HEK293 (cell line): ENCODE measurements at regions not wholly inside any gene's neighbourhood (a gene's known extent, or its start where the extent isn't known, plus 50 kb on each side); places are given as distances from the start of the nearest gene placed in this dataset.

Experiments used
- TCF7L2 ChIP-seq: IDR thresholded peaks from 2 replicates; pipeline ENCODE4 v1.6.1; 2011; ENCODE audit warnings: low read depth, mild to moderate bottlenecking, inconsistent platforms, low read length, moderate library complexity, borderline replicate concordance
- ZFP41 ChIP-seq: fragments of 450-650 bp; formaldehyde crosslinking; IDR thresholded peaks from 2 replicates; pipeline ENCODE4 v1.5.1; 2016; ENCODE audit warnings: missing biosample characterization, missing genetic modification characterization, borderline replicate concordance
- ZNF121 ChIP-seq: fragments of 450-650 bp; formaldehyde crosslinking; IDR thresholded peaks from 2 replicates; pipeline ENCODE4 v1.5.1; 2016; ENCODE audit warnings: missing biosample characterization, missing genetic modification characterization
- ZNF157 ChIP-seq: fragments of 450-650 bp; formaldehyde crosslinking; IDR thresholded peaks from 2 replicates; pipeline ENCODE4 v1.5.1; 2016; ENCODE audit warnings: missing biosample characterization, missing genetic modification characterization
- ZNF292 ChIP-seq: fragments of 450-650 bp; formaldehyde crosslinking; IDR thresholded peaks from 2 replicates; pipeline ENCODE4 v1.5.1; 2016; ENCODE audit warnings: low read depth, missing biosample characterization, missing genetic modification characterization, borderline replicate concordance
- ZNF37A ChIP-seq: fragments of 450-650 bp; IDR thresholded peaks from 2 replicates; pipeline ENCODE4 v1.5.1; 2018; ENCODE audit warnings: missing biosample characterization, missing genetic modification characterization
- ZNF548 ChIP-seq: fragments of 450-650 bp; formaldehyde crosslinking; IDR thresholded peaks from 2 replicates; pipeline ENCODE4 v1.5.1; 2016; ENCODE audit warnings: missing biosample characterization, missing genetic modification characterization
- ZNF585B ChIP-seq: fragments of 450-650 bp; formaldehyde crosslinking; IDR thresholded peaks from 2 replicates; pipeline ENCODE4 v1.5.1; 2016; ENCODE audit warnings: missing biosample characterization, missing genetic modification characterization
- ZNF830 ChIP-seq: fragments of 450-650 bp; IDR thresholded peaks from 2 replicates; pipeline ENCODE4 v1.5.0; 2018; ENCODE audit warnings: missing biosample characterization, missing genetic modification characterization, low read depth, mild to moderate bottlenecking, moderate library complexity
- ZNF837 ChIP-seq: fragments of 450-650 bp; formaldehyde crosslinking; IDR thresholded peaks from 2 replicates; pipeline ENCODE4 v1.5.1; 2016; ENCODE audit warnings: missing biosample characterization, missing genetic modification characterization
- TF ChIP-seq, protein P1 (sequence below): fragments of 450-650 bp; formaldehyde crosslinking; IDR thresholded peaks from 2 replicates; pipeline ENCODE4 v1.5.1; 2016; ENCODE audit warnings: missing biosample characterization, missing genetic modification characterization
- TF ChIP-seq, protein P2 (sequence below): sonication (generic); formaldehyde crosslinking; IDR thresholded peaks from 2 replicates; pipeline ENCODE4 v1.8.1; 2022; ENCODE audit warnings: mild to moderate bottlenecking, moderate library complexity, missing genetic modification reagents
- TF ChIP-seq, protein P3 (sequence below): fragments of 450-650 bp; formaldehyde crosslinking; IDR thresholded peaks from 2 replicates; pipeline ENCODE4 v1.5.1; 2016; ENCODE audit warnings: missing biosample characterization, missing genetic modification characterization

DNA sequence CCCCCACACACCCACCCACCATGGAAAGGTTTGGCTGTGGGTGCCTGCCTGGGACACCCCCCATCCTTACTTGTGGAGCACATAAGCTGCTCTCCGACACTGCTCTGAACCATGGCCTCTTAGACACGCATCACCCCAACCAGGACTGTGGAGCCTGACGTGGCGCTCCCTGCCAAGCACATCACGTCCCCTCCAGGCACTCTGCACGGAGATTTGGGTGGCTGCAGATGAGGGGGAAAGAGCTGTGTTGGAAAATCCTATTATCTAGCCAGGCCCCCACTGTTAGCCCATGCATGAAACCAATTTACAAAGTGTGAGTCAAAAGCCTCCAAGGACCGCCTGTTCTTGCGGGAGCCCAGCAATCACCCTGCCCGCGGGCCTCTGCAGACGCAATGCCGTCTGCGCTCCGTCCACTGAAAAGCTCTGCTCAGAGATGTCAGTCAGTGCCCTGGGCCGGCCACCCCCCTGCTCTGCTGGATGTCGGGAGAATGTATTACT lies 163.4 kb upstream of the NECTIN1 start:
- TF ChIP-seq ZNF837 (tag by site-specific recombination): no peak
- TF ChIP-seq ZFP41: no peak
- TF ChIP-seq, protein P1, sequence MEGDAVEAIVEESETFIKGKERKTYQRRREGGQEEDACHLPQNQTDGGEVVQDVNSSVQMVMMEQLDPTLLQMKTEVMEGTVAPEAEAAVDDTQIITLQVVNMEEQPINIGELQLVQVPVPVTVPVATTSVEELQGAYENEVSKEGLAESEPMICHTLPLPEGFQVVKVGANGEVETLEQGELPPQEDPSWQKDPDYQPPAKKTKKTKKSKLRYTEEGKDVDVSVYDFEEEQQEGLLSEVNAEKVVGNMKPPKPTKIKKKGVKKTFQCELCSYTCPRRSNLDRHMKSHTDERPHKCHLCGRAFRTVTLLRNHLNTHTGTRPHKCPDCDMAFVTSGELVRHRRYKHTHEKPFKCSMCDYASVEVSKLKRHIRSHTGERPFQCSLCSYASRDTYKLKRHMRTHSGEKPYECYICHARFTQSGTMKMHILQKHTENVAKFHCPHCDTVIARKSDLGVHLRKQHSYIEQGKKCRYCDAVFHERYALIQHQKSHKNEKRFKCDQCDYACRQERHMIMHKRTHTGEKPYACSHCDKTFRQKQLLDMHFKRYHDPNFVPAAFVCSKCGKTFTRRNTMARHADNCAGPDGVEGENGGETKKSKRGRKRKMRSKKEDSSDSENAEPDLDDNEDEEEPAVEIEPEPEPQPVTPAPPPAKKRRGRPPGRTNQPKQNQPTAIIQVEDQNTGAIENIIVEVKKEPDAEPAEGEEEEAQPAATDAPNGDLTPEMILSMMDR: no peak
- TF ChIP-seq ZNF292 (tag by site-specific recombination): no peak
- no peak for TF ChIP-seq ZNF37A (tag by site-specific recombination)
- no peak for TF ChIP-seq TCF7L2
- TF ChIP-seq, protein P2, sequence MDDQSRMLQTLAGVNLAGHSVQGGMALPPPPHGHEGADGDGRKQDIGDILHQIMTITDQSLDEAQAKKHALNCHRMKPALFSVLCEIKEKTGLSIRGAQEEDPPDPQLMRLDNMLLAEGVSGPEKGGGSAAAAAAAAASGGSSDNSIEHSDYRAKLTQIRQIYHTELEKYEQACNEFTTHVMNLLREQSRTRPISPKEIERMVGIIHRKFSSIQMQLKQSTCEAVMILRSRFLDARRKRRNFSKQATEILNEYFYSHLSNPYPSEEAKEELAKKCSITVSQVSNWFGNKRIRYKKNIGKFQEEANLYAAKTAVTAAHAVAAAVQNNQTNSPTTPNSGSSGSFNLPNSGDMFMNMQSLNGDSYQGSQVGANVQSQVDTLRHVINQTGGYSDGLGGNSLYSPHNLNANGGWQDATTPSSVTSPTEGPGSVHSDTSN (CRISPR knock-in tag): no peak
- no peak for TF ChIP-seq ZNF585B (tag by site-specific recombination)
- TF ChIP-seq ZNF548 (tag by site-specific recombination): no peak
- TF ChIP-seq ZNF121 (tag by site-specific recombination): no peak
- no peak for TF ChIP-seq ZNF157 (tag by site-specific recombination)
- TF ChIP-seq, protein P3, sequence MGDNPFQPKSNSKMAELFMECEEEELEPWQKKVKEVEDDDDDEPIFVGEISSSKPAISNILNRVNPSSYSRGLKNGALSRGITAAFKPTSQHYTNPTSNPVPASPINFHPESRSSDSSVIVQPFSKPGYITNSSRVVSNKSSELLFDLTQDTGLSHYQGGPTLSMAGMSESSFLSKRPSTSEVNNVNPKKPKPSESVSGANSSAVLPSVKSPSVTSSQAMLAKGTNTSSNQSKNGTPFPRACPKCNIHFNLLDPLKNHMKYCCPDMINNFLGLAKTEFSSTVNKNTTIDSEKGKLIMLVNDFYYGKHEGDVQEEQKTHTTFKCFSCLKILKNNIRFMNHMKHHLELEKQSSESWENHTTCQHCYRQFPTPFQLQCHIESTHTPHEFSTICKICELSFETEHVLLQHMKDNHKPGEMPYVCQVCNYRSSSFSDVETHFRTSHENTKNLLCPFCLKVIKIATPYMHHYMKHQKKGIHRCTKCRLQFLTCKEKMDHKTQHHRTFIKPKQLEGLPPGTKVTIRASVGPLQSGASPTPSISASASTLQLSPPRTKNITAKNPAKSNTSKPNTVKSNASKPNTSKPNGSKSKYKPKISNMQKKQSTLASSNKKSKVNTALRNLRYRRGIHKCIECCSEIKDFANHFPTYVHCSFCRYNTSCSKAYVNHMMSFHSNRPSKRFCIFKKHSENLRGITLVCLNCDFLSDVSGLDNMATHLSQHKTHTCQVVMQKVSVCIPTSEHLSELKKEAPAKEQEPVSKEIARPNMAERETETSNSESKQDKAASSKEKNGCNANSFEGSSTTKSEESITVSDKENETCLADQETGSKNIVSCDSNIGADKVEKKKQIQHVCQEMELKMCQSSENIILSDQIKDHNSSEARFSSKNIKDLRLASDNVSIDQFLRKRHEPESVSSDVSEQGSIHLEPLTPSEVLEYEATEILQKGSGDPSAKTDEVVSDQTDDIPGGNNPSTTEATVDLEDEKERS (tag by site-specific recombination): no peak
- TF ChIP-seq ZNF830 (tag by site-specific recombination): no peak
